PFSK-1 (cell line): ENCODE measurements at regions not wholly inside any gene's neighbourhood (a gene's known extent, or its start where the extent isn't known, plus 50 kb on each side); places are given as distances from the start of the nearest gene placed in this dataset.

ENCODE experiments used
- FOXP2 ChIP-seq: optimal IDR thresholded peaks from 2 replicates; pipeline ENCODE3; 2011; ENCODE audit warnings: borderline replicate concordance, control low read depth, inconsistent platforms; ENCODE audit not compliant: insufficient read depth; ENCODE audit errors: extremely low read length, extremely low read depth
- POLR2AphosphoS5 ChIP-seq: IDR thresholded peaks from 2 replicates; pipeline ENCODE4 v1.6.1; 2012; ENCODE audit warnings: low read depth, mild to moderate bottlenecking, control low read depth, low read length, moderate library complexity
- SIN3A ChIP-seq: IDR thresholded peaks from 2 replicates; pipeline ENCODE4 v1.6.1; 2012; ENCODE audit warnings: mild to moderate bottlenecking, low read length, moderate library complexity, borderline replicate concordance; ENCODE audit not compliant: insufficient read depth
- TAF1 ChIP-seq: IDR thresholded peaks from 2 replicates; pipeline ENCODE4 v1.6.1; 2012; ENCODE audit warnings: low read length, control low read depth, borderline replicate concordance; ENCODE audit not compliant: insufficient read depth
- TF ChIP-seq, protein P1 (sequence below), 2 experiments: IDR thresholded peaks; 2 replicates each; pipeline versions ENCODE4 v1.6.1 to v1.8.0; 2011 to 2012; ENCODE audit warnings: low read depth in 2 of 2, low read length in 2 of 2, control low read depth in 1 of 2, inconsistent platforms in 1 of 2, mild to moderate bottlenecking in 1 of 2, moderate library complexity in 1 of 2; ENCODE audit not compliant: insufficient read depth in 1 of 2

GRCh38 chrX:131779306-131779705, 235.4 kb downstream of the OR13H1 start:
- TF ChIP-seq TAF1 (no peak), FOXP2 (no peak)

DNA sequence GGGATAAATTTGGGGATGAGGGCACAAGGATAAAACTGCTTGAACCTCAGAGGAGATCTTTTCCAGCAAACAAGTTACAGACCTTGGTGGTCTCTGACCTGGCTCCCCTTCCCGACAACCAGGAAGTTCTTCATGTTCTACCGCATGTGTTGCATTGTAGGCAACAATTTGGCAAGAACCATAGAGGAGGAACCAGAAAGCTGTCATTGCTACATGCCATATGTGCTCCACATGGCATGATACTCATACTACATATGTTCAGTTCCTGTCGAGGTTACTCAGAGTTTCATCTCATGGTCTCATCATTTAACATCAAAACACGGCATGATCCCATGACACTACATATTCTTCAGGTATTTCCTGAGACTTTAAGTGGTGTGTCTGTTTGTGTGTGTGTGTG, 235.9 kb downstream of the OR13H1 start:
- TF ChIP-seq, protein P1, sequence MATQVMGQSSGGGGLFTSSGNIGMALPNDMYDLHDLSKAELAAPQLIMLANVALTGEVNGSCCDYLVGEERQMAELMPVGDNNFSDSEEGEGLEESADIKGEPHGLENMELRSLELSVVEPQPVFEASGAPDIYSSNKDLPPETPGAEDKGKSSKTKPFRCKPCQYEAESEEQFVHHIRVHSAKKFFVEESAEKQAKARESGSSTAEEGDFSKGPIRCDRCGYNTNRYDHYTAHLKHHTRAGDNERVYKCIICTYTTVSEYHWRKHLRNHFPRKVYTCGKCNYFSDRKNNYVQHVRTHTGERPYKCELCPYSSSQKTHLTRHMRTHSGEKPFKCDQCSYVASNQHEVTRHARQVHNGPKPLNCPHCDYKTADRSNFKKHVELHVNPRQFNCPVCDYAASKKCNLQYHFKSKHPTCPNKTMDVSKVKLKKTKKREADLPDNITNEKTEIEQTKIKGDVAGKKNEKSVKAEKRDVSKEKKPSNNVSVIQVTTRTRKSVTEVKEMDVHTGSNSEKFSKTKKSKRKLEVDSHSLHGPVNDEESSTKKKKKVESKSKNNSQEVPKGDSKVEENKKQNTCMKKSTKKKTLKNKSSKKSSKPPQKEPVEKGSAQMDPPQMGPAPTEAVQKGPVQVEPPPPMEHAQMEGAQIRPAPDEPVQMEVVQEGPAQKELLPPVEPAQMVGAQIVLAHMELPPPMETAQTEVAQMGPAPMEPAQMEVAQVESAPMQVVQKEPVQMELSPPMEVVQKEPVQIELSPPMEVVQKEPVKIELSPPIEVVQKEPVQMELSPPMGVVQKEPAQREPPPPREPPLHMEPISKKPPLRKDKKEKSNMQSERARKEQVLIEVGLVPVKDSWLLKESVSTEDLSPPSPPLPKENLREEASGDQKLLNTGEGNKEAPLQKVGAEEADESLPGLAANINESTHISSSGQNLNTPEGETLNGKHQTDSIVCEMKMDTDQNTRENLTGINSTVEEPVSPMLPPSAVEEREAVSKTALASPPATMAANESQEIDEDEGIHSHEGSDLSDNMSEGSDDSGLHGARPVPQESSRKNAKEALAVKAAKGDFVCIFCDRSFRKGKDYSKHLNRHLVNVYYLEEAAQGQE (IDR thresholded peaks at IDR 0.05; ENCODE audit: insufficient read depth in 1 of 2, low read depth in 2 of 2, low read length in 2 of 2): no peak
- TF ChIP-seq FOXP2: no peak
- no peak for TF ChIP-seq TAF1
- no peak for TF ChIP-seq SIN3A
- no peak for TF ChIP-seq POLR2AphosphoS5

DNA sequence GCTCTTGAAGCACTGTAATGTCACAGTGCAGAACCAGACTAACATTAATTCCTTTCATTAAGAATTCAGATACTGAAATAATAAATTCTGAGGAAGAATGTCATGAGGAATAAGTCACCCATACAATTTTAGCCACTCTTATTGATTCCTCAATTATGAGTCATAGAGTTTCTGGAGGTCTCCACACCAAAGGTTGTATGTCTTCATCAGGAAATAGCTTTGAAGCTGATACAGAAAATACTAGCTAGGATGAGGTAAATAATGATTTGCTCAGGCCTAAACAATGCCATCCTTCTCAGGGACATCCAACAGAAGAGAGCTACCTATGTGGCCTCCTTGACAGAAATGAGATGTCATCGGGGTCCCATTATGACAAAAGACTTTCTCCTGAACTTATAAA, 238.8 kb downstream of the OR13H1 start:
- TF ChIP-seq POLR2AphosphoS5 (no peak), SIN3A (no peak), FOXP2 (no peak), TAF1 (no peak)
- TF ChIP-seq, protein P1 (IDR thresholded peaks at IDR 0.05; ENCODE audit: insufficient read depth in 1 of 2, low read depth in 2 of 2, low read length in 2 of 2): no peak

- TF ChIP-seq, protein P1 (IDR thresholded peaks at IDR 0.05; ENCODE audit: insufficient read depth in 1 of 2, low read depth in 2 of 2, low read length in 2 of 2): no peak
- no peak for TF ChIP-seq POLR2AphosphoS5
- no peak for TF ChIP-seq TAF1
- no peak for TF ChIP-seq FOXP2
- no peak for TF ChIP-seq SIN3A
Observed at GRCh38 chrX:131783555-131784308, 239.4 kb upstream of the STK26 start.

DNA sequence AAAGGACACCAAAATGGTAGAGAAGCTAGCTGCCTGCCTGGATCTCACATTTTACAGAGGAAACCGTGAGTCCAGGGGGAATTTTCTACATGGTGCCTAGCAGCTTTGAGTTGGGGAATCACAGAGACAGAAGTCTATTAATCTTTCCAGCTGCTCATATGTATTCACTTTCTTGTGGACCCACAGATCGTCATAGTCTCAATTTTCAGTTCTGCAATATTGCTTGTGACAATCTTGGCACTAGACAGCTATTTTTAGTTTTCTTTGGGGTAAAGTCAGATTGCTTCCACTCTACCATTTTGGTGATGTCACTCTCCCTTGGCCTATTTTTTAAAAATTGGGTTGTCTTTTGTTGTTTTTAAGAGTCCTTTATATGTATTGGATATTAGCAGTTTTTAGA, 233.4 kb upstream of the STK26 start:
- no peak for TF ChIP-seq TAF1
- TF ChIP-seq, protein P1 (IDR thresholded peaks at IDR 0.05; ENCODE audit: insufficient read depth in 1 of 2, low read depth in 2 of 2, low read length in 2 of 2): no peak
- TF ChIP-seq FOXP2: no peak
- no peak for TF ChIP-seq SIN3A
- no peak for TF ChIP-seq POLR2AphosphoS5
